HG03139 (cell line): ENCODE measurements at regions not wholly inside any gene's neighbourhood (a gene's known extent, or its start where the extent isn't known, plus 50 kb on each side); places are given as distances from the start of the nearest gene placed in this dataset.
"Not testable (repeated sequence)": the region's sequence is repeated elsewhere in the genome, so short reads cannot be mapped to it uniquely, and the experiment has no call there.

Experiments used
- ATAC-seq: cut with Tn5 transposase; IDR thresholded peaks from one replicate; pipeline ENCODE4 v1.9.1; 2021; ENCODE audit not compliant: unreplicated experiment

GRCh38 chr4:84231539-84232055 lies 267.5 kb downstream of the NKX6-1 start:
- no peak for ATAC-seq

GRCh38 chr4:84224522-84224921 lies 274.6 kb downstream of the NKX6-1 start:
- no peak for ATAC-seq

- ATAC-seq, result no peak
These were observed 277.4 kb downstream of the NKX6-1 start for GRCh38 chr4:84221704-84222103.

- ATAC-seq, result no peak
These were observed 278.1 kb downstream of the NKX6-1 start for GRCh38 chr4:84220990-84221389.

- no peak for ATAC-seq
These were observed 279.4 kb downstream of the NKX6-1 start for GRCh38 chr4:84219656-84220055.

GRCh38 chr4:84218031-84218430 lies 281.1 kb downstream of the NKX6-1 start:
- no peak for ATAC-seq

GRCh38 chr4:84215217-84215616 lies 283.9 kb downstream of the NKX6-1 start:
- no peak for ATAC-seq

- ATAC-seq, result not testable (repeated sequence)
These were observed 292.9 kb downstream of the NKX6-1 start for GRCh38 chr4:84206226-84206625.

GRCh38 chr4:84189144-84189543 lies 309.9 kb downstream of the NKX6-1 start:
- no peak for ATAC-seq

GRCh38 chr4:84179409-84179808 lies 319.7 kb downstream of the NKX6-1 start:
- no peak for ATAC-seq

GRCh38 chr4:84177831-84178542 lies 321.1 kb downstream of the NKX6-1 start:
- ATAC-seq, result no peak

GRCh38 chr4:84176016-84176415 lies 323.1 kb downstream of the NKX6-1 start:
- ATAC-seq, result no peak

GRCh38 chr4:84171871-84172270 lies 327.2 kb downstream of the NKX6-1 start:
- no peak for ATAC-seq

GRCh38 chr4:84167564-84167963 lies 331.5 kb downstream of the NKX6-1 start:
- ATAC-seq, result no peak

- no peak for ATAC-seq
These were observed 332.0 kb downstream of the NKX6-1 start for GRCh38 chr4:84167093-84167492.

- no peak for ATAC-seq
These were observed 332.6 kb downstream of the NKX6-1 start for GRCh38 chr4:84166486-84166885.

GRCh38 chr4:84164201-84164600 lies 334.9 kb downstream of the NKX6-1 start:
- no peak for ATAC-seq

GRCh38 chr4:84159762-84160161 lies 339.3 kb downstream of the NKX6-1 start:
- no peak for ATAC-seq

GRCh38 chr4:84158670-84159069 lies 340.4 kb downstream of the NKX6-1 start:
- ATAC-seq, result no peak

- no peak for ATAC-seq
These were observed 347.5 kb downstream of the NKX6-1 start for GRCh38 chr4:84151574-84151973.

- ATAC-seq, result no peak
These were observed 348.9 kb downstream of the NKX6-1 start for GRCh38 chr4:84150177-84150576.

GRCh38 chr4:84147831-84148230 lies 351.3 kb downstream of the NKX6-1 start:
- no peak for ATAC-seq
